DND-41 (cell line): ENCODE measurements at regions not wholly inside any gene's neighbourhood (a gene's known extent, or its start where the extent isn't known, plus 50 kb on each side); places are given as distances from the start of the nearest gene placed in this dataset.
"Not testable (repeated sequence)": the region's sequence is repeated elsewhere in the genome, so short reads cannot be mapped to it uniquely, and the experiment has no call there.

Experiments
- ATAC-seq: fragments of 200-7000 bp; cut with Tn5 transposase; 3 replicates; pipeline ENCODE4 v1.9.1; 2021; ENCODE audit warnings: low read depth; ENCODE audit not compliant: insufficient read depth
- DNase-seq: peaks from one replicate; pipeline ENCODE4 v3.0.0-alpha.2; 2020
- H2AFZ ChIP-seq: 2 replicates; pipeline ENCODE4 v1.6.0; 2012; ENCODE audit warnings: low read depth, low read length
- H3K27ac ChIP-seq: 2 replicates; pipeline ENCODE4 v1.5.1; 2012; ENCODE audit warnings: low read length, inconsistent platforms
- H3K27me3 ChIP-seq: fragments of 200-600 bp; sonication (generic); 2 replicates; pipeline ENCODE4 v1.6.0; 2012; ENCODE audit warnings: low read length, mild to moderate bottlenecking, inconsistent platforms; ENCODE audit not compliant: insufficient read depth, poor library complexity
- H3K36me3 ChIP-seq: 2 replicates; pipeline ENCODE4 v1.5.1; 2012; ENCODE audit warnings: low read length, inconsistent platforms; ENCODE audit not compliant: insufficient read depth
- H3K4me1 ChIP-seq: 2 replicates; pipeline ENCODE4 v1.5.1; 2012; ENCODE audit warnings: mild to moderate bottlenecking, low read length; ENCODE audit not compliant: insufficient read depth
- H3K4me2 ChIP-seq: 2 replicates; pipeline ENCODE4 v1.6.0; 2012; ENCODE audit warnings: mild to moderate bottlenecking, moderate library complexity, low read length, inconsistent platforms; ENCODE audit not compliant: insufficient read depth
- H3K4me3 ChIP-seq, 2 experiments: fragments of 200-600 bp in 1 of 2; shearing (Covaris generic) in 1 of 2; 2 replicates each; pipeline ENCODE4 v1.5.1; 2012 to 2016; ENCODE audit warnings: inconsistent platforms in 2 of 2, low read length in 2 of 2, mild to moderate bottlenecking in 2 of 2, low read depth in 1 of 2, moderate library complexity in 1 of 2
- H3K79me2 ChIP-seq: 2 replicates; pipeline ENCODE4 v1.6.0; 2012; ENCODE audit warnings: low read length, inconsistent platforms; ENCODE audit not compliant: insufficient read depth
- H3K9ac ChIP-seq: 2 replicates; pipeline ENCODE4 v1.6.0; 2012; ENCODE audit warnings: low read depth, mild to moderate bottlenecking, inconsistent platforms, low read length, moderate library complexity
- H3K9me3 ChIP-seq: 2 replicates; pipeline ENCODE4 v1.5.1; 2012; ENCODE audit warnings: low read length, moderate library complexity, mild to moderate bottlenecking, inconsistent platforms; ENCODE audit not compliant: insufficient read depth, severe bottlenecking
- H4K20me1 ChIP-seq: 2 replicates; pipeline ENCODE4 v1.6.0; 2012; ENCODE audit warnings: low read length; ENCODE audit not compliant: insufficient read depth
- EZH2 ChIP-seq: IDR thresholded peaks from 3 replicates; pipeline ENCODE4 v1.6.1; 2012; ENCODE audit warnings: borderline replicate concordance, low read depth, mild to moderate bottlenecking, moderate library complexity, low read length, inconsistent platforms; ENCODE audit not compliant: severe bottlenecking
- TF ChIP-seq, protein P1 (sequence below): IDR thresholded peaks from 2 replicates; pipeline ENCODE4 v1.5.1; 2012; ENCODE audit warnings: borderline replicate concordance, low read length, moderate library complexity, mild to moderate bottlenecking; ENCODE audit not compliant: poor library complexity, severe bottlenecking; ENCODE audit errors: extremely low read depth

DNA sequence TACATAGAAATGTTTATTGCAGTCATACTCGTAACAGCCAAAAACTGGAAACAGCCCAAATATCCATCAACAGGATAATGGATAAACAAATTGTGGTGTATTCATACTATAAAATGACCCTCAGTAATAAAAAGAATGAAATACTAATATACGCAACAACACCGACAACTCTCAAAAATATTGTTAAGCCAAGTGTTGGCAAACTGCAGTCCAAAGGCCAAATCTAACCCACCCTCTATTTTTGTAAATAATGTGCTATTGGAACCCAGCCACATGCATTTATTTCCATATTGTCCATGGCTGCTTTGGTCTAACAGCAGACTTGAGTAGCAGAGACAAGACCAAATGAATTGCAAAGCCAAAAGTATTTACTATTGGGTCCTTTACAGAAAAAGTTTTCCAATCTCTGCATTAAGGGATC, 151.0 kb downstream of the MREG start:
- Histone ChIP-seq H3K9ac (no peak overlapping the region), H3K27me3 (no peaks in the 10 kb centered on the region), H3K79me2 (no peaks in the 10 kb centered on the region), H3K4me1 (no peaks in the 10 kb centered on the region), H3K4me2 (no peak overlapping the region), H3K4me3 (no peak overlapping the region), H3K9me3 (no peaks in the 10 kb centered on the region), H3K27ac (no peak overlapping the region), H3K36me3 (no peaks in the 10 kb centered on the region), H4K20me1 (no peaks in the 10 kb centered on the region), H2AFZ (no peak overlapping the region)
- TF ChIP-seq, protein P1, sequence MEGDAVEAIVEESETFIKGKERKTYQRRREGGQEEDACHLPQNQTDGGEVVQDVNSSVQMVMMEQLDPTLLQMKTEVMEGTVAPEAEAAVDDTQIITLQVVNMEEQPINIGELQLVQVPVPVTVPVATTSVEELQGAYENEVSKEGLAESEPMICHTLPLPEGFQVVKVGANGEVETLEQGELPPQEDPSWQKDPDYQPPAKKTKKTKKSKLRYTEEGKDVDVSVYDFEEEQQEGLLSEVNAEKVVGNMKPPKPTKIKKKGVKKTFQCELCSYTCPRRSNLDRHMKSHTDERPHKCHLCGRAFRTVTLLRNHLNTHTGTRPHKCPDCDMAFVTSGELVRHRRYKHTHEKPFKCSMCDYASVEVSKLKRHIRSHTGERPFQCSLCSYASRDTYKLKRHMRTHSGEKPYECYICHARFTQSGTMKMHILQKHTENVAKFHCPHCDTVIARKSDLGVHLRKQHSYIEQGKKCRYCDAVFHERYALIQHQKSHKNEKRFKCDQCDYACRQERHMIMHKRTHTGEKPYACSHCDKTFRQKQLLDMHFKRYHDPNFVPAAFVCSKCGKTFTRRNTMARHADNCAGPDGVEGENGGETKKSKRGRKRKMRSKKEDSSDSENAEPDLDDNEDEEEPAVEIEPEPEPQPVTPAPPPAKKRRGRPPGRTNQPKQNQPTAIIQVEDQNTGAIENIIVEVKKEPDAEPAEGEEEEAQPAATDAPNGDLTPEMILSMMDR = no peak
- TF ChIP-seq EZH2 = no peak
- DNase-seq = no peak
- ATAC-seq = no peak

- H3K9me3 ChIP-seq = no peaks in the 10 kb centered on the region
- no peak overlapping the region for H3K9ac ChIP-seq
- H3K4me2 ChIP-seq = no peak overlapping the region
- H4K20me1 ChIP-seq = no peaks in the 10 kb centered on the region
- no peaks in the 10 kb centered on the region for H3K79me2 ChIP-seq
- TF ChIP-seq, protein P1 = no peak
- TF ChIP-seq EZH2 = no peak
- no peaks in the 10 kb centered on the region for H3K27me3 ChIP-seq
- no peaks in the 10 kb centered on the region for H3K4me1 ChIP-seq
- no peak overlapping the region for H3K4me3 ChIP-seq
- H3K27ac ChIP-seq = no peak overlapping the region
- ATAC-seq (no peak), DNase-seq (no peak)
- H2AFZ ChIP-seq = no peak overlapping the region
- no peaks in the 10 kb centered on the region for H3K36me3 ChIP-seq
Observed at GRCh38 chr2:215861607-215862350, 151.6 kb downstream of the MREG start.

- Histone ChIP-seq H3K79me2 (no peaks in the 10 kb centered on the region), H4K20me1 (no peaks in the 10 kb centered on the region), H3K27me3 (no peaks in the 10 kb centered on the region), H3K9me3 (peaks cover 3% of the 10 kb centered on the region), H2AFZ (no peak overlapping the region), H3K4me1 (no peaks in the 10 kb centered on the region), H3K27ac (no peak overlapping the region), H3K9ac (no peak overlapping the region), H3K4me3 (no peak overlapping the region), H3K36me3 (no peaks in the 10 kb centered on the region), H3K4me2 (no peak overlapping the region)
- ATAC-seq = no peak
- no peak for DNase-seq
- no peak for TF ChIP-seq EZH2
- TF ChIP-seq, protein P1 = no peak
Observed at GRCh38 chr2:215856080-215856479, 157.3 kb downstream of the MREG start.

DNA sequence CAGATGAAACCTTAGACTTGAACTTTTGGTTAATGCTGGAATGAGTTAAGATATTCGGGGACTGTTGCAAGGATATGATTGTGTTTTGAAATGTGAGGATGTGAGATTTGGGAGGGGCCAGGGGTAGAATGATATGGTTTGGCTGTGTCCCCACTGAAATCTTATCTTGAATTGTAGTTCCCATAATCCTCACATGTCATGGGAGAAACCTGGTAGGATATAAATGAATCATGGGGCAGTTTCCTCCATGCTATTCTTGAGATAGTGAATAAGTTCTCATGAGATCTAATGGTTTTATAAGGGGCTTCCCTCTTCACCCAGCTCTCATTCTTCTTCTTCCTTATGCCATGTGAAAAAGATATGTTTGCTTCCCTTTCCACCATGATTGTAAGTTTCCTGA, 158.0 kb downstream of the MREG start:
- not testable (repeated sequence) for H3K4me2 ChIP-seq, H4K20me1 ChIP-seq, DNase-seq, H3K27ac ChIP-seq, H3K9ac ChIP-seq, H3K4me3 ChIP-seq, H2AFZ ChIP-seq, H3K79me2 ChIP-seq, H3K4me1 ChIP-seq, H3K27me3 ChIP-seq, ATAC-seq, H3K36me3 ChIP-seq, H3K9me3 ChIP-seq
